Epithelial cell of esophagus (primary cell): ENCODE measurements at regions not wholly inside any gene's neighbourhood (a gene's known extent, or its start where the extent isn't known, plus 50 kb on each side); places are given as distances from the start of the nearest gene placed in this dataset.

Experiments used
- DNase-seq: peaks from one replicate; pipeline ENCODE4 v3.0.0; 2010; ENCODE audit warnings: low read depth
- H3K4me3 ChIP-seq: 2 replicates; pipeline ENCODE4 v1.5.1; 2011; ENCODE audit warnings: mild to moderate bottlenecking, low read length, control low read depth
- TF ChIP-seq, protein P1 (sequence below): IDR thresholded peaks from 2 replicates; pipeline ENCODE4 v1.5.1; 2011; ENCODE audit warnings: low read depth, mild to moderate bottlenecking, low read length, control low read depth, inconsistent platforms; ENCODE audit not compliant: insufficient read depth; ENCODE audit errors: missing control alignments

GRCh38 chr3:152728231-152728980 lies 106.5 kb upstream of the P2RY1 start:
- DNase-seq, result no peak
- TF ChIP-seq, protein P1, sequence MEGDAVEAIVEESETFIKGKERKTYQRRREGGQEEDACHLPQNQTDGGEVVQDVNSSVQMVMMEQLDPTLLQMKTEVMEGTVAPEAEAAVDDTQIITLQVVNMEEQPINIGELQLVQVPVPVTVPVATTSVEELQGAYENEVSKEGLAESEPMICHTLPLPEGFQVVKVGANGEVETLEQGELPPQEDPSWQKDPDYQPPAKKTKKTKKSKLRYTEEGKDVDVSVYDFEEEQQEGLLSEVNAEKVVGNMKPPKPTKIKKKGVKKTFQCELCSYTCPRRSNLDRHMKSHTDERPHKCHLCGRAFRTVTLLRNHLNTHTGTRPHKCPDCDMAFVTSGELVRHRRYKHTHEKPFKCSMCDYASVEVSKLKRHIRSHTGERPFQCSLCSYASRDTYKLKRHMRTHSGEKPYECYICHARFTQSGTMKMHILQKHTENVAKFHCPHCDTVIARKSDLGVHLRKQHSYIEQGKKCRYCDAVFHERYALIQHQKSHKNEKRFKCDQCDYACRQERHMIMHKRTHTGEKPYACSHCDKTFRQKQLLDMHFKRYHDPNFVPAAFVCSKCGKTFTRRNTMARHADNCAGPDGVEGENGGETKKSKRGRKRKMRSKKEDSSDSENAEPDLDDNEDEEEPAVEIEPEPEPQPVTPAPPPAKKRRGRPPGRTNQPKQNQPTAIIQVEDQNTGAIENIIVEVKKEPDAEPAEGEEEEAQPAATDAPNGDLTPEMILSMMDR, result no peak

DNA sequence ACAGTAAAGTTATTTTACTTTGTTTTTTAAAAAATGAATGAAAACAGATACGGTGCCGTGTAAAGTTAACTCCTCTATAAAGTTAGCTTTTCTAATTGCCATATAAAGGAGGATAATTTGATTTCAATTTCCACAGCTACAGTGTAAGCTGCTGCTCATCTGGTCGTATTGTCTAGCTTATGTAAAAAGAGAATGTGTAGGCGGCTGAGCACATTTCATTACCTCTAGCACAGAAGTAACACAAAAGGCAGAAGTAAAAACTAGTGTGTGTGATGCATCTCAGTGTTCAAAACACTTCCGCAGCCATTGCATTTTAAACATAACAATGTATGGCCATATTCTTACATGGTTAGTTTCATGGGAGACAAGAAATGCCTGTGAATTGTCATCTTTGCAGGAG lies 105.0 kb upstream of the P2RY1 start:
- TF ChIP-seq, protein P1, result no peak
- no peak for DNase-seq
- H3K4me3 ChIP-seq, result no peak overlapping the region

More at GRCh38 chr3:152728231-152728980, 106.5 kb upstream of the P2RY1 start:
- H3K4me3 ChIP-seq, result no peak overlapping the region

GRCh38 chr3:152731511-152731910 lies 103.4 kb upstream of the P2RY1 start:
- H3K4me3 ChIP-seq, result no peak overlapping the region
- no peak for DNase-seq

GRCh38 chr3:152733584-152734119 lies 101.3 kb upstream of the P2RY1 start:
- DNase-seq, result no peak
- H3K4me3 ChIP-seq, result no peak overlapping the region
- TF ChIP-seq, protein P1, result no peak

More at GRCh38 chr3:152731511-152731910, 103.4 kb upstream of the P2RY1 start:
- TF ChIP-seq, protein P1, result no peak

DNA sequence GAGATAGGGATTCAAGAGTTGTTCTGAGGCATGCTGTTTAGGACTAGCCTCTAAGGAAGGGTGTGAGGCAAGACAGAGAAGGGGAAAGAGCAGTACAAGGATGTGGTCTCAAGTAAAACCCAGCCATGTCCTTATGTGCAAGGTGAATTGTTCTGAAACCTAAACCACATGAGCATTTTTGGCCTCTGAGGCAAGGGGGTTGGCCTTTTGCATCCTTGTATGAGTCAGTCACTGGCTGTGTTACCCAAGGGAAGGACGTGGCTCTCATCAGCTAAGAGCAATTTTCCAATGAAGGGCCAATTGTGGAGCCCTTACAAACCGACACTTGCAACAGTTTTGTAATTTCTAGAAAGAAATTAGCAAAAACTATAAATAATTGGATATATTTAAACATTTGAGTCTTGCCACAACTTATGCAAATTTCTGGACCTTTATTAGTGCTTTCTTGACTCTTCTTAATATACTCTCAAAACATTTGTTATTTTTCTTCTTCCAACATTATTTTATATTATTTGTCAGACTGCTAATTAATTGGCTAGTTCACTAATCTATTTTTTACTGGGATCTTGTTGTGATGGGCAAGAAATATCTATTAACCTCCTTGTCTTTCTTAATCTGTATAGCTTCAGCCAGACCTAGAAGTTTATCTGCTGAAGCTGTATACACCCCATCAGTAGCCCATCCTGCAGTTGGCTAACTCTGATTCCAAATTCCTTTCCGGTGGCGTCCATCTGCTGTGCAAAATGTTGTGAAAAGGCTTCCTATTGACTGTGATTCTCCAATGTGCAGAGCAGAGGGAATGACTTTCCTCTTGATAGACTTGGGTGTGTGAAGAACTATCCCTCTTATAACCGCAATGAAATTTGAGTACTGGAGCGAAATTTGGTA lies 97.7 kb upstream of the P2RY1 start:
- peak; percentile 90 for DNase-seq
- TF ChIP-seq, protein P1, result no peak
- H3K4me3 ChIP-seq, result no peak overlapping the region

DNA sequence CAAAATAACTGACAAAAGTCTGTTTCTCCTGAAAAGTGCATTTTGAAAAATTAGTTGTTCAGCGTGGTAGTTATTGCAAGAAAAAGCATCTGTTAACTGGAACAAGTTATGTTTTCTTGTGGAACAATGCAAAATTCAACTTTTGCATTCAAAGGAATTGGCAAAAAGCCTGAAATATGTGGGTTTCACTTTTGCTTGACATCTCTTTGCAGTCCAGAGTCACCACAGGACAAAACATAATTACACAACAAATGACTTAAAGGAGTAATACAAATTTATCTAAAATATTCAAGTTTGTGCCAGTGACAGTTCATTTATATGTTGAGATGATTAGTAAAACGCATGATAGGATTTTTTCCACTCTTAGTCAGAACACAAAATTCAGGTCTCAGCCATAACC lies 96.3 kb upstream of the P2RY1 start:
- DNase-seq, result no peak
- H3K4me3 ChIP-seq, result no peak overlapping the region
- TF ChIP-seq, protein P1, result no peak
